ENCODE measurements at regions not wholly inside any gene's neighbourhood (a gene's known extent, or its start where the extent isn't known, plus 50 kb on each side); places are given as distances from the start of the nearest gene placed in this dataset.

DNA sequence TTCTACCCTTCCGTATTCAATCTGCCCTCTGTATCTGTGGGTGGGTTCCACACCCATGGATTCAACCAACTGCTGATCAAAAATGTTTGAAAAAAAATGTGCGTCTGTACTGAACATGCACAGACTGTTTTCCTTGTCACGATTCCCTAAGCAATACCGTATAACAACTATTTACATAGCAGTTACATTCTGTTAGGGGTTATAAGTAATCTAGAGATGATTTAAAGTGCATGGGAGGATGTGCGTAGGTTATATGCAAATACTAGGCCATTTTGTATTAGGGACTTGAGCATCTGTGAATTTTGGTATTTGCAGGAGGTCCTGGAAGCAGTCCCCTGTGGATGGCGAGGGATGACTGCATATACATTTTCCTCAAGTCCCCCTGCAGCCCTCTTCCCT is 486.9 kb downstream of the PREX1 start:
- Histone ChIP-seq H3K9me2 (ENCODE audit: insufficient read depth) (no peaks in the 10 kb centered on the region), H4K20me1 (ENCODE audit: insufficient read depth) (no peaks in the 10 kb centered on the region), H3K9me3 (ENCODE audit: insufficient read depth, low read depth) (no peaks in the 10 kb centered on the region), H3K4me1 (replicated peaks; ENCODE audit: insufficient read depth) (peaks cover 18% of the 10 kb centered on the region), H3K4me3 (no peak overlapping the region), H3K36me3 (ENCODE audit: low read depth) (no peaks in the 10 kb centered on the region), H3K27me3 (ENCODE audit: insufficient read depth, low read depth) (no peaks in the 10 kb centered on the region), H3K4me2 (no peak overlapping the region), H3K79me2 (ENCODE audit: low read depth) (no peaks in the 10 kb centered on the region), H3F3A (ENCODE audit: insufficient read depth, low read depth) (peaks cover 4% of the 10 kb centered on the region; the same call in 1 of the 2 replicates), H3K27ac (no peak overlapping the region), H2AFZ (no peak overlapping the region)
- ChIA-PET POLR2A (ENCODE audit: unreplicated experiment) (no interaction called here), CTCF (interaction anchor here (0.6 kb wide), 1 partner anchor 667 kb away, joined by 6 read pairs; no protein-coding TSS in a partner anchor)
- DNase-seq, result no peak
- no TSS peak for BruUV-seq (replicated peaks)
- intact Hi-C loops (cut with micrococcal nuclease; ENCODE audit: unreplicated experiment), result no loop called here
- TF ChIP-seq, protein P1, sequence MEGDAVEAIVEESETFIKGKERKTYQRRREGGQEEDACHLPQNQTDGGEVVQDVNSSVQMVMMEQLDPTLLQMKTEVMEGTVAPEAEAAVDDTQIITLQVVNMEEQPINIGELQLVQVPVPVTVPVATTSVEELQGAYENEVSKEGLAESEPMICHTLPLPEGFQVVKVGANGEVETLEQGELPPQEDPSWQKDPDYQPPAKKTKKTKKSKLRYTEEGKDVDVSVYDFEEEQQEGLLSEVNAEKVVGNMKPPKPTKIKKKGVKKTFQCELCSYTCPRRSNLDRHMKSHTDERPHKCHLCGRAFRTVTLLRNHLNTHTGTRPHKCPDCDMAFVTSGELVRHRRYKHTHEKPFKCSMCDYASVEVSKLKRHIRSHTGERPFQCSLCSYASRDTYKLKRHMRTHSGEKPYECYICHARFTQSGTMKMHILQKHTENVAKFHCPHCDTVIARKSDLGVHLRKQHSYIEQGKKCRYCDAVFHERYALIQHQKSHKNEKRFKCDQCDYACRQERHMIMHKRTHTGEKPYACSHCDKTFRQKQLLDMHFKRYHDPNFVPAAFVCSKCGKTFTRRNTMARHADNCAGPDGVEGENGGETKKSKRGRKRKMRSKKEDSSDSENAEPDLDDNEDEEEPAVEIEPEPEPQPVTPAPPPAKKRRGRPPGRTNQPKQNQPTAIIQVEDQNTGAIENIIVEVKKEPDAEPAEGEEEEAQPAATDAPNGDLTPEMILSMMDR (conservative IDR thresholded peaks at IDR 0.05), result no peak
- TF ChIP-seq EZH2 (IDR thresholded peaks at IDR 0.05; ENCODE audit: low read depth), result no peak

DNA sequence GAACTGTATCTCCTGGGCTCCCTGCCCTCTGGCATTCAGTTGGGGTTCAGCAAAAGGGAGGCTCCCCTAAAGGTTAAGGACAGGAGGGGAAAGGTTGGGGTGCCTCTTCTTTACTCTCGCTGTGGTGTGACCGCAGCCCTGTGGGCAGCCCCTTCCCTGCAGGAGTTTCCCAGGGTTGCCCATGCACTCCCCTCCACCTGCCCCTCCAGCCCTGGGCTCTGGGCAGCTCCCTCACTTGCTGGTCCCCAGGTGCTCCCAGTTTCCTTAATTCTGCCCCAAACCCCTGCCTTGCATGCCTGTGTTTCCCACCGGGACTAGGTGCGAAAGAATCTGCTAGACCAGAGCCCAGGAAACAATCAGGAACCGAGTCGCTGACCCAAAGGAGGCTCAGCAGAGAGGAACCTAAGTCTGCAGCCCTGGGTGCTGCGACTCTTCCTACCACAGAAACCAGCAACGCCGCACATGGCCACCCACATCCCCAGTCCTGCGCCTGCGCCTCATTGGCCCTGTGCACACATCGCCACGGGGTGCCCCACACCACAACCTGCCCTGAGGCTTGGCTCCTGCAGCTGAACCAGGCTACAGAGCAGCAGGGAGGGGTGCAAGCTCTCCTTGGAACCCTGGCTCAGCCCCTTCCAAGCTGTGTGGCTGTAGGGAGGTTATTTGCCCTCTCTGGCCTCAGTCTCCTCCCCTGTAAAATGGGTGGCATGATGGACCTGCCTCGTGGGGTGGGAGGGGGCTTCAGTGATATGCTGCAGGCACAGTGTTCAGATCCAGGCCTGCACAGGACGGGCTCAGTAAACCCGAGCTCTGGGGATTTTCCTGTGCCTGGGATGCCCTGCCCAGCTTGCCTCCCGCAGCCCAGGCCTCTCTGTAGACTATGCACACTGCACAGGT is 487.6 kb downstream of the PREX1 start:
- no peaks in the 10 kb centered on the region for H3K9me3 ChIP-seq (ENCODE audit: insufficient read depth, low read depth)
- no peaks in the 10 kb centered on the region for H4K20me1 ChIP-seq (ENCODE audit: insufficient read depth)
- H3K27me3 ChIP-seq (ENCODE audit: insufficient read depth, low read depth), result no peaks in the 10 kb centered on the region
- H3K4me1 ChIP-seq (replicated peaks; ENCODE audit: insufficient read depth), result peaks cover 18% of the 10 kb centered on the region
- DNase-seq, result no peak
- no peaks in the 10 kb centered on the region for H3K9me2 ChIP-seq (ENCODE audit: insufficient read depth)
- ChIA-PET CTCF (no interaction called here), POLR2A (ENCODE audit: unreplicated experiment) (no interaction called here)
- H3K36me3 ChIP-seq (ENCODE audit: low read depth), result no peaks in the 10 kb centered on the region
- H2AFZ ChIP-seq, result no peak overlapping the region
- no peak overlapping the region for H3K4me3 ChIP-seq
- intact Hi-C loops (cut with micrococcal nuclease; ENCODE audit: unreplicated experiment), result no loop called here
- BruUV-seq (replicated peaks), result no TSS peak
- peaks cover 4% of the 10 kb centered on the region; the same call in 1 of the 2 replicates for H3F3A ChIP-seq (ENCODE audit: insufficient read depth, low read depth)
- peak overlapping the region; percentile 27; the same call in 1 of the 2 replicates for H3K4me2 ChIP-seq
- H3K79me2 ChIP-seq (ENCODE audit: low read depth), result no peaks in the 10 kb centered on the region
- TF ChIP-seq, protein P1 (conservative IDR thresholded peaks at IDR 0.05), result no peak
- TF ChIP-seq EZH2 (IDR thresholded peaks at IDR 0.05; ENCODE audit: low read depth), result no peak
- no peak overlapping the region for H3K27ac ChIP-seq

DNA sequence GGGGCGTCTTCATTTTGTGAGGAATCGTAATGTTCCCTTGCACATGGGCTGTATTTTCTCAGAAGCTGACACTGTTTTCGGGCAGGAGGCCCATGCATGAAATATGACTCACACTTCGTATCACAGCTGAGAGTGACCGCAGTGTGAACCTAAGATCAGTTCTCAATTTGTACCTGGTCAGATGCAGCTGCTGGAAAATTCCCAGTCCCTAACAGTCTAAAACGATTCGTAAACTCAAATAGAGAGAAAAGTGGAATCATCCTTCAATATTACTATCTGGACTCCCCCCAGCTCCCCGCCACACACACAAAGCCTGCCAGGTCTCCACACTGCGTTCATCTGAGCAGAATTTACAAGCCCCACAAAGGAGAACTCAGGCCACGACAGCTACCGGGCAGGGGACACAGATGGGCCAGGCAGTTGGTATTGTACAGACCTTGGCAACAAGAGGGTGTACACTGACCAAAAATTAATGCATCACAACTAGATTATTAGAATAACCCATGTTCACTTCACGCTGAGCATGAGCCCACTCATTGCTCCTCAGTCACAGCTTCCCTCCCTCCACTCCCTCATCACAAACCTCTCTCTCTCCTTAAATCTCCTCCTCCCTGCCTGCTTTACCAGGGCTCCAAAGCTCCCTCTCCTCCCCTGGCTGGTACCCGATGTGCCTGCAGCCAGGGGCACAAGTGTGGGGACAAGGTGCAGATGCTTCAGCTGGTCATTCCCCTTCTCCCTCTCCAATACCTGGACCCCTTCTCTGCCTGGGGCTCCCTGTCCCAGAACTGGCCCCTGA is 488.4 kb downstream of the PREX1 start:
- H3K9me3 ChIP-seq (ENCODE audit: insufficient read depth, low read depth), result no peaks in the 10 kb centered on the region
- H3K4me3 ChIP-seq, result no peak overlapping the region
- POLR2A ChIA-PET (ENCODE audit: unreplicated experiment), result interaction anchor here (0.7 kb wide), 1 partner anchor 143 kb away, joined by 3 read pairs; no protein-coding TSS in a partner anchor
- no peaks in the 10 kb centered on the region for H3K9me2 ChIP-seq (ENCODE audit: insufficient read depth)
- H3K4me1 ChIP-seq (replicated peaks; ENCODE audit: insufficient read depth), result peaks cover 18% of the 10 kb centered on the region
- H3K27me3 ChIP-seq (ENCODE audit: insufficient read depth, low read depth), result no peaks in the 10 kb centered on the region
- H3K4me2 ChIP-seq, result peak overlapping the region; percentile 27
- intact Hi-C loops (cut with micrococcal nuclease; ENCODE audit: unreplicated experiment), result no loop called here
- no peak overlapping the region; the same call in 1 of the 2 replicates for H2AFZ ChIP-seq
- CTCF ChIA-PET, result no interaction called here
- BruUV-seq (replicated peaks), result no TSS peak
- peak; percentile 47 to 76 for DNase-seq
- no peaks in the 10 kb centered on the region for H3K79me2 ChIP-seq (ENCODE audit: low read depth)
- H3F3A ChIP-seq (ENCODE audit: insufficient read depth, low read depth), result peaks cover 4% of the 10 kb centered on the region; the same call in 1 of the 2 replicates
- no peaks in the 10 kb centered on the region for H4K20me1 ChIP-seq (ENCODE audit: insufficient read depth)
- no peaks in the 10 kb centered on the region for H3K36me3 ChIP-seq (ENCODE audit: low read depth)
- TF ChIP-seq, protein P1 (conservative IDR thresholded peaks at IDR 0.05), result no peak
- no peak for TF ChIP-seq EZH2 (IDR thresholded peaks at IDR 0.05; ENCODE audit: low read depth)
- peak overlapping the region; percentile 26; the same call in 1 of the 2 replicates for H3K27ac ChIP-seq
